ENCODE measurements at regions not wholly inside any gene's neighbourhood (a gene's known extent, or its start where the extent isn't known, plus 50 kb on each side); places are given as distances from the start of the nearest gene placed in this dataset.

GRCh38 chr22:49452362-49452946 lies 375.2 kb downstream of the BRD1 start:
- no peak for TF ChIP-seq EZH2 (IDR thresholded peaks at IDR 0.05; ENCODE audit: low read length, unreplicated experiment)
- TF ChIP-seq, protein P1, sequence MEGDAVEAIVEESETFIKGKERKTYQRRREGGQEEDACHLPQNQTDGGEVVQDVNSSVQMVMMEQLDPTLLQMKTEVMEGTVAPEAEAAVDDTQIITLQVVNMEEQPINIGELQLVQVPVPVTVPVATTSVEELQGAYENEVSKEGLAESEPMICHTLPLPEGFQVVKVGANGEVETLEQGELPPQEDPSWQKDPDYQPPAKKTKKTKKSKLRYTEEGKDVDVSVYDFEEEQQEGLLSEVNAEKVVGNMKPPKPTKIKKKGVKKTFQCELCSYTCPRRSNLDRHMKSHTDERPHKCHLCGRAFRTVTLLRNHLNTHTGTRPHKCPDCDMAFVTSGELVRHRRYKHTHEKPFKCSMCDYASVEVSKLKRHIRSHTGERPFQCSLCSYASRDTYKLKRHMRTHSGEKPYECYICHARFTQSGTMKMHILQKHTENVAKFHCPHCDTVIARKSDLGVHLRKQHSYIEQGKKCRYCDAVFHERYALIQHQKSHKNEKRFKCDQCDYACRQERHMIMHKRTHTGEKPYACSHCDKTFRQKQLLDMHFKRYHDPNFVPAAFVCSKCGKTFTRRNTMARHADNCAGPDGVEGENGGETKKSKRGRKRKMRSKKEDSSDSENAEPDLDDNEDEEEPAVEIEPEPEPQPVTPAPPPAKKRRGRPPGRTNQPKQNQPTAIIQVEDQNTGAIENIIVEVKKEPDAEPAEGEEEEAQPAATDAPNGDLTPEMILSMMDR (conservative IDR thresholded peaks at IDR 0.05; ENCODE audit: low read depth, low read length), result no peak

Measured in PC-3 (cell line).